ENCODE measurements at regions not wholly inside any gene's neighbourhood (a gene's known extent, or its start where the extent isn't known, plus 50 kb on each side); places are given as distances from the start of the nearest gene placed in this dataset.
"Not testable (repeated sequence)": the region's sequence is repeated elsewhere in the genome, so short reads cannot be mapped to it uniquely, and the experiment has no call there.

DNA sequence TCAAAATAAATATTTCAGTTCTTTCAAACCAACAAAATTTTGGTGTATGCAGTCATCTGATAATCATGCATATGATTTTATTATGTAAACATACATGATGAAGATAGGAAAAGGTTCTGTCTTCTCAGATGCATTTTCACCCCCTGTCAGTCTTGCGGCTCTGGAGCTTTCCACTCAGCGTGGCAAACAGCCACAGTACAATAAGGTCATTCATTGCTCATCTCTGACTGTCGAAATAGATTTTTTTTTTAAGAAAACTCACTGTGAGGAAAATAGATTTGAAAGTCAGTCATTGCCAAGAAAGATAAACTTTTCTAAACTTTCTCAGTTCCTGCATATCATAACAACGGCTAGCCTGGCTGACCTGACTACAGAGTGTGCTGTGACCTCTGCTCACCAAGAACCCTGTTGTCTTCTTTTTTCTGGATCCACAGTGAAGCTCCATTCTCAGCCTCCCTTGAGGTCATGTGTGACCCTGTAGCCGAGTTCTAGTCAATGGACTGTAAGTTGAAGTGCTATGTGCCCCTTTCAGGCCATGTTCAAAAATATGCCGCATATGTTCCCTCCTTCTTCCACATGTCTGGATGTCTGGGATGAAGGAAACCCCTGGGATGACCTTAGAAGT, 519.6 kb downstream of the KLF5 start:
- DNase-seq (ENCODE audit: low read depth) = no peak

DNA sequence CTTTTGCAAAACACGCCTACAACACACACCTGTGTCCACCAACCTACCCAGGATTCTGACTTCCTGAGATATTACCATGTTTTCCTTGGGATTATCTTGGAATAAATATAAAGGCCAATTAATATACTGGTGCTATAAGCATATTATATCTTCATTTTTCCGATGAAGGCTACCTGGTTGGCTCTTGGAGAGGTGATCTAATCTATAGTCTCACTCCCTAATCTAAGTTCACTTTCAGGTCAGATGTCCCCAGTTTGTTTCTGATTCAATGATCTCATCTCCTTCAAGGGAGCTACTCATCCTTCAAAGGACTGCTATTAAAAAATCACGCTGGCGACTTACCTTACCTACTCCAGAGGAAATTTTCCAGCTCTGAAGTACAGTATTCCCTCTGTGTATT, 517.5 kb downstream of the KLF5 start:
- DNase-seq (ENCODE audit: low read depth) = no peak

- DNase-seq (ENCODE audit: low read depth) = no peak
These were observed 514.0 kb downstream of the KLF5 start for GRCh38 chr13:73572824-73573223.

DNA sequence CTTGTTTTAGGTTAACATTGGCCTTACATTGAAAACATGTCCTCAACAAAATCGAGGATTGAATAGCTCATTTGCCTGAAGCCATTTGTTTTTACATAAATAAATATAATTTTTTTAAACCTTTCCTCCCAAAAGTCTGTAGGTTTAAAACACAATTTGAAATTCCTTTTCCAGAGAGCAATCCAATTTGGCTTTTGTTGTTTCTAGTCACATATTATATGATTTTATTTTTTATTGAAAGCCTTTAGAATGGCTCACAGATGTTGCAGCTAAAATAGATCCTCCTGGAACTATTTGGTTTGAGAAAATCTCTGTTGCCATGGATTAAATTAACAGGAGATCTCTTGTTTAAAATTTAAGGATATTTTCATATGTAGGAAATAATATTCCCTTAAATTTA, 512.6 kb downstream of the KLF5 start:
- no peak for DNase-seq (ENCODE audit: low read depth)

GRCh38 chr13:73556902-73557301, 498.1 kb downstream of the KLF5 start:
- DNase-seq (ENCODE audit: low read depth) = no peak

- no peak for DNase-seq (ENCODE audit: low read depth)
These were observed 497.3 kb downstream of the KLF5 start for GRCh38 chr13:73556128-73556527.

DNA sequence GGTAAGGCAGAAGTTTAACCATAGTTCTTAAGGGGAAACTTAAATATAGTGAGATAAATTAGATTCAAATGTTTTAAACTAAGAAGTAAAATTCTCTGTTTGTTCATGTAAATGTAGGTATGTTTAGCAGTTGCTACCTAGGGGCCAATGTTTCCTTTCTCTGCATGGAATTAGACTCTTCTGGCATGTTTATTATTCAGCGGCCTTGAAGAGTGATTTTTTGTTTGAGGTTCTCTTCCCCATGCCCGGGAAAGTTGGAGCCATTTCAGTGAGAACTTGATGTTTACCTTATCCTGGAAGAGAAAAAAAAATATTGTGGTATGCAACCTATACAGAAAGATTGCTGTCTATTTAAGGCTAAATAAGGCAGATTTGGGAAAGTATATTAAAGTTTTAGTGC, 492.9 kb downstream of the KLF5 start:
- no peak for DNase-seq (ENCODE audit: low read depth)

- DNase-seq (ENCODE audit: low read depth) = no peak
These were observed 490.9 kb downstream of the KLF5 start for GRCh38 chr13:73549717-73550116.

DNA sequence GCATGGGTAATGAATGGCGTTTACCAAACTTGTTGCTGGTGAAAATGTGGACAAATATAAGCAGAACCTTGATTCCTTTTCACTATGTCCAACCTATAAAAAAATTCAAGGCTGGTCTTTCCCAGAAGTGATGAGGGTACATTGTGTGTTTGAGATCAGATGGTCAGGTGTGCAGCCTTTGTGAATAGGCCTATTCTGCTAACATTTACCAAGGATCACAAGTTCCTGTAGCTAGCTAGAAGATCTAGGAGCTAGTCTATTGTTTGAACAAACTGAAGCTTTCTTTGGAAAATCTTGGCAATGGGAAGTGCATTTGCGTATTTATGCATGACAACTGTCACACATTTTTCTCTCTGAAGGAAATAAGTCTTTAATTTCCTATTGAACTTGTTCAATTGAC, 489.6 kb downstream of the KLF5 start:
- no peak for DNase-seq (ENCODE audit: low read depth)

- DNase-seq (ENCODE audit: low read depth) = no peak
These were observed 488.4 kb downstream of the KLF5 start for GRCh38 chr13:73547239-73547638.

DNA sequence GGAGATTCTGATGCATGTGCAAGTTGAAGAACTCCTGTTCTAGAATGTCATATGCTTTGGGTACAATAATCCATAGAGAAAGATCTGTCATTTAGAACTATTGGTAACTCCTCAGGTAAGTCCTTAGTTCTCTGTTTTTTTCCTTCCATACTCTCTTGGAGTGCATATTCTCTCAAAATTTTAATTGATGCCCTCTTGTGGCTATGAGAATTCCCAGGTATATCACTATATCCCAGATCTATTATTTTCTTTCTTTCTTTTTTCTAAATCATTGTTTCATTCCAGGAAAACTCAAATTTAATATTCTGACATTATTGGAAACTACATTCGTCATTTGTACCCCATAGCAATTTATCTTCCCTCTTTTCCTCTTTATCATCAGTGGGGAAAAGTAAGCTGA, 485.4 kb downstream of the KLF5 start:
- DNase-seq (ENCODE audit: low read depth) = no peak

GRCh38 chr13:73542446-73542845, 483.6 kb downstream of the KLF5 start:
- no peak for DNase-seq (ENCODE audit: low read depth)

- DNase-seq (ENCODE audit: low read depth) = no peak
These were observed 478.1 kb downstream of the KLF5 start for GRCh38 chr13:73536865-73537264.

DNA sequence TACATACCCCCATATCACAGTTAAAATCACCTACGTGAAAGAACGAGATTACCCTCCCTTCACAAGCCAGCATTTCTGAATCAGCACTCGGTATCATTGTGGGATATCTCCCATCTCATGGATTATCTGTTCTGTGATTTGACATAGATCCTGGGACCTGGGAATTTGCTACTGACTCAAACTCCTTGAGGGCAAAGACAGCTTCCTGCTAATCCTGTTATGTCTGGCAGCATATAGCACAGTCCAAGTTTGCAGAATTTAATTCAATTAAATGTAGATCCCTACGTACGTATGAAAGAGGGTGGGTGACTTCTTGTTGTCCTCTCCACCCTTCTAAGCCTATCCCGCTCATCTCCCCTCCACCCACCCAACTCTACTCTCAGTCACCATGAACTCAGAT, 476.5 kb downstream of the KLF5 start:
- DNase-seq (ENCODE audit: low read depth) = no peak

DNA sequence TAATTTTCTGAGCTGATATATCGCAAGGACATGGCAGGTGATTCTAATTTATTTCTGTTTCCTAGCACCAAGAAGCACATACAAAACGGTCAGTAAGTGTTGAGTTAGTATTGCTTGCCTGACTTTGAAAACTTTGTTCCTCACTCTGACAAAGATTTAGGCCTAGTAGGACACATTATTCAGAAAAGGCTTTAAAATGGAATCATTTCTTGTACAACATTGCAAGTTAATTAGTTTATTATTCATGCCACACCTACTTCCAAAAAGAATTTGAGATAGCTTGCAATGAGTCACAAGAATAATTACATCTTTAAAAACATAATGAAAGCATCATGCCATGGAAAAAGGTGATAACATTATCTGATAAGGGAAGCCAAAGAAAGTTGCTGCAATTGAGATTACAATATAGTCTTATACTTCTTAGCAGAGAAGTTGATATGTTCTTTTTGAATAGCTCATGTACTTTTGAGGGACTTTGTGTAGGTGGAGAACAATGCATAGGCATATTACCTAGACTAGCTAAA, 474.2 kb downstream of the KLF5 start:
- DNase-seq (ENCODE audit: low read depth) = no peak

- no peak for DNase-seq (ENCODE audit: low read depth)
These were observed 473.8 kb downstream of the KLF5 start for GRCh38 chr13:73532582-73532981.

DNA sequence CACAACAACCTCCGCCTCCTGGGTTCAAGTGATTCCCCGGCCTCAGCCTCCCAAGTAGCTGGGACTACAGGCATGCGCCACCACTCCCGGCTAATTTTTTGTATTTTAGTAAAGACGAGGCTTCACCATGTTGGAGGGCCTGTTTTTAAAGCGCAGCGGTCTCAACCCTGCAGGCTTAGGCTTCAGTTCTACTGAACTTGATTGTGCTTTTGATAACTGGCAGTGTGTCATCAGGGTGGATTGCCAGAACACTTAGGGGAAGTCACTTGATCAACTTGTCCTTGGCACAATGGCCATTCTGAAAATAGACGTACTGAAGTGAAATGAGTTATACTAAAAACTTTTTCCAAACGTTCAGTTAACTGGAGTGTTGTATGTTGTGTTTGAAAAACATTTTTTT, 472.2 kb downstream of the KLF5 start:
- no peak for DNase-seq (ENCODE audit: low read depth)

GRCh38 chr13:73522937-73523336, 464.1 kb downstream of the KLF5 start:
- DNase-seq (ENCODE audit: low read depth) = no peak

DNA sequence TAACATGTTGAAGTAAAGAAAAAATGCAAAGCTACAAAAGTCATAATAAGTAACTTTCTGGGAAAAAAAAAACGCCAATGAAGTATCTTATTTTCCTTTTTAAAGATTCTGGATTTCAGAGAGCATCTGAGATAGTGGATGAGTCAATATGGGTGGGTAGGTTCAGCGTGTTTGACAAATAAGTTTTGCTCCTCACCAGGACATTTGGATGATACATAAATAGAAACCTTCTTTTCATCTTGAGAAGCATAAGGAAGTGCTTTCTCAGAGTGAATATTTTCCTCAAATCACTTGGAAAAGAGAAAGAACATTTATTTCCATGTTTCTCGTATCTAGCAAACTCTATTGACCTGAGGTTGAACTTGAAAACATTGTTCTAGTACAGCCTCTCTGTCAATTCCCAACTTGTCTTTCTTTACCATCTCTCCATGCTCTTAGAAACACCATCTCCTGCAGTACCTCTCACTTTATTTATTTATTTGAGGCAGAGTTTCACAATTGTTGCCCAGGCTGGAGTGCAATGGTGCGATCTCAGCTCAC, 463.2 kb downstream of the KLF5 start:
- no peak for DNase-seq (ENCODE audit: low read depth)

DNA sequence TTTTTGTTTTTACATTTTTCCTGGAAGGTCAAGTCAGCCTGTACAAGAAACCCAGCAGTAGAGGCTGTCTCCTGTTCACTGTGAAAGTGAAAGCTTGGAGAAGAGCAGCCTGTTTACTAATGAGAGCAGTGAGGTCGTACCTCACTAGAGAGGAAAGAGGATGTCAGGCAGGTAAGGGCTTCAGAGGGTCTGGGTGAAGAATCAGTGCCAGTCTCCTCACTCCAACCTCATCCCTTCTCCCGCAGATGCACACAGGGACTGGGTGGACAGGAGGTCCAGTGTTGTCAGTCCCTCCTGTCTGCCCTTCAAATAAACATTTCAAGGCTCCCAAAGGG, 462.5 kb downstream of the KLF5 start:
- peak; percentile 1 for DNase-seq (ENCODE audit: low read depth)

DNA sequence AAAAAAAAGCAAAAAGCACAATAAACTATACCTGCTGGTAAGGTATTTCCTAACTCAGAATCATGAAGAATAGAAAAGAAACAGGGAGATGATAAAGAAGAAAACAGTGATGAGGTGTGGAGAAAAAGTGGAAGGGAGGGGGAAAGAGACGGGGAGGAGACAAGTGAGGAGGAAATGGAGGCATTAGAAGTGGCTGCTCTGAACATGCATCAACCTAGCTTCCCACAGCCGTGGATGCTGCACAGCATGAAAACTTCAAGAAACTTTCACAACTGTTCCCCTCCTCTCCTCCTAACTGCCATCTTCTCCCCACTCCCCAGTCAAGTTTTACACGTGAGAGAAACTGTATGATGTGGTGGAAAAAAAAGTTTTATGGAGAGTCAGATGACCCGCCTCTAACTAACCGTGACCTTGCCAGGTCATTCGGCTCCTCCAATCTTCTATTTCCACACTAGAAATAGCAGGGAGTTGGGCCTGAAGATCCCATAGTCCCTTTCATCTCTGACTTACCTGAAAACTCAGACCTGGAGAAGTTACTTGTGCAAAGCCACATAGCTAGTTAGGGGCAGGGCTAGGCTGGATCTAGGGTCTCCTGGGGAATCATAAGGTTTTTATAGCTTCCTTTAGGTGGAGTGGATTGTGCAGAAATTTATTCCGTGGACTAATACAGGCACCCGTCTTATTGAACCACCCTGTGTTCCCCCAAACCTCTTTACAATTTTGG, 461.9 kb downstream of the KLF5 start:
- DNase-seq (ENCODE audit: low read depth) = peak; percentile 0

DNA sequence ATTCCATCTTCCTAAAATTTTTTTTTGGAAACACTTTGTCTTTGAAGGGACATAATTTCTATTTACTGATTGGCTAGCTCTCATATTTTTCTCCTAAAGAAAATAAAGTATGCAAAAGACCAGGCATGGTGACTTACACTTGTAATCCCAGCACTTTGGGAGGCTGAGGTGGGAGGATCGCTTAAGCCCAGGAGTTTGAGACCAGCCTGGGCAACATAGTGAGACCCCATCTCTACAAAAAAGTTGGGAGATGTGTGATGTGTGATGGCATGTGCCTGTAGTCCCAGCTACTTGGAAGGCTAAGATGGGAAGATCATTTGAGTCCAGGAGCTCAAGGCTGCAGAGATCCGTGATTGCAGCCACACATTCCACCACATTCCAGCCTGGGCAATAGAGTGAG, 461.3 kb downstream of the KLF5 start:
- DNase-seq (ENCODE audit: low read depth) = not testable (repeated sequence)

GRCh38 chr13:73519396-73520116, 460.8 kb downstream of the KLF5 start:
- no peak for DNase-seq (ENCODE audit: low read depth)
